GM21381 (cell line): ENCODE measurements at regions not wholly inside any gene's neighbourhood (a gene's known extent, or its start where the extent isn't known, plus 50 kb on each side); places are given as distances from the start of the nearest gene placed in this dataset.

Experiments
- ATAC-seq: cut with Tn5 transposase; IDR thresholded peaks from one replicate; pipeline ENCODE4 v1.9.1; 2021; ENCODE audit warnings: mild to moderate bottlenecking, moderate library complexity; ENCODE audit not compliant: unreplicated experiment

GRCh38 chrX:39893417-39894338 is 204.1 kb downstream of the BCOR start:
- ATAC-seq = no peak

- no peak for ATAC-seq
Observed at GRCh38 chrX:39894683-39895082, 203.1 kb downstream of the BCOR start.

GRCh38 chrX:39895218-39896110 is 202.3 kb downstream of the BCOR start:
- ATAC-seq = no peak

GRCh38 chrX:39896951-39897740 is 200.6 kb downstream of the BCOR start:
- no peak for ATAC-seq

- ATAC-seq = no peak
Observed at GRCh38 chrX:39897741-39898097, 200.0 kb downstream of the BCOR start.

- ATAC-seq = no peak
Observed at GRCh38 chrX:39898147-39898546, 199.6 kb downstream of the BCOR start.

- no peak for ATAC-seq
Observed at GRCh38 chrX:39899059-39899458, 198.7 kb downstream of the BCOR start.

GRCh38 chrX:39899856-39900776 is 197.6 kb downstream of the BCOR start:
- no peak for ATAC-seq

- ATAC-seq = no peak
Observed at GRCh38 chrX:39900777-39901170, 197.0 kb downstream of the BCOR start.

- ATAC-seq = no peak
Observed at GRCh38 chrX:39903343-39903742, 194.4 kb downstream of the BCOR start.

GRCh38 chrX:39903937-39904336 is 193.8 kb downstream of the BCOR start:
- no peak for ATAC-seq

GRCh38 chrX:39904816-39905537 is 192.8 kb downstream of the BCOR start:
- no peak for ATAC-seq

GRCh38 chrX:39905538-39905891 is 192.2 kb downstream of the BCOR start:
- no peak for ATAC-seq

GRCh38 chrX:39905946-39906345 is 191.8 kb downstream of the BCOR start:
- no peak for ATAC-seq

GRCh38 chrX:39907964-39908661 is 189.6 kb downstream of the BCOR start:
- no peak for ATAC-seq

GRCh38 chrX:39909996-39910395 is 187.8 kb downstream of the BCOR start:
- ATAC-seq = no peak

GRCh38 chrX:39910651-39911050 is 187.1 kb downstream of the BCOR start:
- ATAC-seq = no peak

GRCh38 chrX:39911278-39911897 is 186.4 kb downstream of the BCOR start:
- no peak for ATAC-seq
